ENCODE measurements at regions not wholly inside any gene's neighbourhood (a gene's known extent, or its start where the extent isn't known, plus 50 kb on each side); places are given as distances from the start of the nearest gene placed in this dataset.

- H3K4me1 Mint-ChIP-seq (ENCODE audit: low read depth, unreplicated experiment) = peaks cover 1% of the 10 kb centered on the region
- no peak overlapping the region for H3K27ac Mint-ChIP-seq (ENCODE audit: unreplicated experiment)
These were observed 254.2 kb downstream of the C6orf118 start for GRCh38 chr6:165055231-165055630.

GRCh38 chr6:165052561-165053480 lies 256.6 kb downstream of the C6orf118 start:
- H3K9me3 Mint-ChIP-seq (ENCODE audit: unreplicated experiment) = no peaks in the 10 kb centered on the region
- DNase-seq = no peak
- TF ChIP-seq CTCF (IDR thresholded peaks at IDR 0.05; ENCODE audit: partially characterized antibody, unreplicated experiment) = no peak
- peaks cover 1% of the 10 kb centered on the region for H3K4me1 Mint-ChIP-seq (ENCODE audit: low read depth, unreplicated experiment)
- H3K4me3 Mint-ChIP-seq (ENCODE audit: unreplicated experiment) = no peak overlapping the region
- no peaks in the 10 kb centered on the region for H3K27me3 Mint-ChIP-seq (ENCODE audit: unreplicated experiment)
- H3K36me3 Mint-ChIP-seq (ENCODE audit: unreplicated experiment) = no peaks in the 10 kb centered on the region
- H3K27ac Mint-ChIP-seq (ENCODE audit: unreplicated experiment) = no peak overlapping the region

More at GRCh38 chr6:165055231-165055630, 254.2 kb downstream of the C6orf118 start:
- H3K27me3 Mint-ChIP-seq (ENCODE audit: unreplicated experiment) = no peaks in the 10 kb centered on the region
- H3K36me3 Mint-ChIP-seq (ENCODE audit: unreplicated experiment) = no peaks in the 10 kb centered on the region
- no peak for DNase-seq
- TF ChIP-seq CTCF (IDR thresholded peaks at IDR 0.05; ENCODE audit: partially characterized antibody, unreplicated experiment) = no peak
- H3K4me3 Mint-ChIP-seq (ENCODE audit: unreplicated experiment) = no peak overlapping the region
- H3K9me3 Mint-ChIP-seq (ENCODE audit: unreplicated experiment) = no peaks in the 10 kb centered on the region

- Mint-ChIP-seq H3K27me3 (ENCODE audit: unreplicated experiment) (no peaks in the 10 kb centered on the region), H3K4me3 (ENCODE audit: unreplicated experiment) (no peak overlapping the region), H3K4me1 (ENCODE audit: low read depth, unreplicated experiment) (peaks cover 1% of the 10 kb centered on the region), H3K36me3 (ENCODE audit: unreplicated experiment) (no peaks in the 10 kb centered on the region), H3K27ac (ENCODE audit: unreplicated experiment) (no peak overlapping the region), H3K9me3 (ENCODE audit: unreplicated experiment) (no peaks in the 10 kb centered on the region)
- peak; percentile 82 for DNase-seq
- TF ChIP-seq CTCF (IDR thresholded peaks at IDR 0.05; ENCODE audit: partially characterized antibody, unreplicated experiment) = peak; percentile 90
These were observed 260.0 kb downstream of the C6orf118 start for GRCh38 chr6:165049362-165049761.

GRCh38 chr6:165047952-165048351 lies 261.5 kb downstream of the C6orf118 start:
- Mint-ChIP-seq H3K4me1 (ENCODE audit: low read depth, unreplicated experiment) (peaks cover 1% of the 10 kb centered on the region), H3K9me3 (ENCODE audit: unreplicated experiment) (no peaks in the 10 kb centered on the region), H3K4me3 (ENCODE audit: unreplicated experiment) (no peak overlapping the region), H3K27me3 (ENCODE audit: unreplicated experiment) (no peaks in the 10 kb centered on the region), H3K36me3 (ENCODE audit: unreplicated experiment) (no peaks in the 10 kb centered on the region), H3K27ac (ENCODE audit: unreplicated experiment) (no peak overlapping the region)
- DNase-seq = no peak
- no peak for TF ChIP-seq CTCF (IDR thresholded peaks at IDR 0.05; ENCODE audit: partially characterized antibody, unreplicated experiment)

GRCh38 chr6:165045631-165046030 lies 263.8 kb downstream of the C6orf118 start:
- Mint-ChIP-seq H3K4me3 (ENCODE audit: unreplicated experiment) (no peak overlapping the region), H3K4me1 (ENCODE audit: low read depth, unreplicated experiment) (no peaks in the 10 kb centered on the region)

More at GRCh38 chr6:165045631-165046030, 263.8 kb downstream of the C6orf118 start:
- no peaks in the 10 kb centered on the region for H3K9me3 Mint-ChIP-seq (ENCODE audit: unreplicated experiment)
- no peaks in the 10 kb centered on the region for H3K36me3 Mint-ChIP-seq (ENCODE audit: unreplicated experiment)
- TF ChIP-seq CTCF (IDR thresholded peaks at IDR 0.05; ENCODE audit: partially characterized antibody, unreplicated experiment) = no peak
- H3K27ac Mint-ChIP-seq (ENCODE audit: unreplicated experiment) = no peak overlapping the region
- H3K27me3 Mint-ChIP-seq (ENCODE audit: unreplicated experiment) = no peaks in the 10 kb centered on the region
- DNase-seq = no peak
